GM18505 (cell line): ENCODE measurements at regions not wholly inside any gene's neighbourhood (a gene's known extent, or its start where the extent isn't known, plus 50 kb on each side); places are given as distances from the start of the nearest gene placed in this dataset.
"Not testable (repeated sequence)": the region's sequence is repeated elsewhere in the genome, so short reads cannot be mapped to it uniquely, and the experiment has no call there.

Source experiments
- ATAC-seq: cut with Tn5 transposase; IDR thresholded peaks from one replicate; pipeline ENCODE4 v1.9.1; 2021; ENCODE audit not compliant: unreplicated experiment
- POLR2A ChIP-seq: IDR thresholded peaks from 4 replicates; pipeline ENCODE4 v1.6.1; 2011; ENCODE audit warnings: borderline replicate concordance; ENCODE audit not compliant: insufficient read depth, insufficient read length; ENCODE audit errors: extremely low read depth

DNA sequence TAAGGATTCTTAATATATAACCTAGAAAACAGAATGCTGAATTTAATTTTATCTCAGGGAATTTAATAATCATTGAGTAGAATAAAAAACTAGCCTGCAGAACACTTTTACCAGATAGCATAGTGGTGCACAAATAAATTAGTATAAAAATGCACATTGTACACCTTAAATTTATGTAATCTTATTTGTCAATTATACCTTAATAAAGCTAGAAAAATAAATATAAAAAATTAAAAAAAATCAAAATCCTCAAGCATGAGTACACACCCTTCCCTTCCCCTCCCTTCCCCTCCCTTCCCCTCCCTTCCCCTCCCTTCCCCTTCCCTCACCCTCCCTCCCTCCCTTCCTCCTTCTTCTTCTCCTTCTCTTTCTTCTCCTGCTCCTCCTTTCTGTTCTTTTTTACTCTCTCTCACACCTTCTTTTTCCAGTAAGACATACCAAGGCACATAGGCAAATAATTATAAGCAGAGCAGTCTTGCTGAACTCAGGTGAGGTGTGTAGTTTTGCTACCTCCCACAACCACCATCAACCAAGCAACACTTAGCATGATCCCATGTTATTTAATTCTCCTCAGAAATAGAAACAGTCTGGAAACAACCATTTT is 1395.0 kb downstream of the ZPLD1 start:
- no peak for ATAC-seq
- TF ChIP-seq POLR2A = no peak

DNA sequence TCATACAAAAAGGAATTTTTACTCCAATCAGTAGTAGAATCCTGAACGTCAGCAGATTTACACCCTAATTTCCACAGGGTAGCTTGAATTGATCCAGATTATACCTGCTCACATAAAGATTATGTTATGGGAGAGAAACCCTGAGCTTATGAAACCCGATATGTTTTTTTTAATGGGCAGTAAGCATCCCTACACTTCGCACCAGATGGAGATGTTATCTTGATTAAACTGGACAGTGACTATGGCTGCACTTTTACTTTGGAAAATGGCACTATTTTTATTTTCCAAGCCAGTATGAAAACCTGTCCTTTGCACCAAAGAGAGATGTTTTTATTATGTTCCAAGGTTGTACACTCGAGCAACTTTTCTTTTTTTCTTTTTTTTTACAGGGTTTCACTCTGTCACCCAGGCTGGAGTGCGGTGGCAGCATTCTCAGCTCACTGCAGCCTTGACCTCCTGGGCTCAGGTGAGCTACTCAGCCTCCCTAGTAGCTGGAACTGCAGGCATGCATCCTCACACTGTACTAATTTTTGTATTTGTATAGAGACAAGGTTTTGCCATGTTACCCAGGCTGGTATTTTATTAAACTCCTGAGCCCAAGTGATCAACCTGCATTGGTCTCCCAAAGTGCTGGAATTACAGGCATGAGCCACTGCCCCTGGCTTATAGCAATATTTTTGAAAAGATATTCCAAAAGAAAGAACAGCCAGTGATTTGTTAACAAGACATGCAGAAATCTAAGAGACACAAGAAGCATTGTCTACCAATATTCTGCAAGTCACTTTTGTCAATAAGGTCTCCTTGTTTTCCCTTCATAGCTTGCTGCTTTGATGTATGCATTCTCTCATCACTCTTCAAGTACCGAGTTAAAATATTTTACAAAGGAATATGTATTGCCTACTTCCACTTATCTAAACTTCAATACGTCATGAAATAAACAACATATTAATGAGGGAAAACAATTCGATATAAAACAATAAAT is 1412.6 kb downstream of the ZPLD1 start:
- no peak for TF ChIP-seq POLR2A

DNA sequence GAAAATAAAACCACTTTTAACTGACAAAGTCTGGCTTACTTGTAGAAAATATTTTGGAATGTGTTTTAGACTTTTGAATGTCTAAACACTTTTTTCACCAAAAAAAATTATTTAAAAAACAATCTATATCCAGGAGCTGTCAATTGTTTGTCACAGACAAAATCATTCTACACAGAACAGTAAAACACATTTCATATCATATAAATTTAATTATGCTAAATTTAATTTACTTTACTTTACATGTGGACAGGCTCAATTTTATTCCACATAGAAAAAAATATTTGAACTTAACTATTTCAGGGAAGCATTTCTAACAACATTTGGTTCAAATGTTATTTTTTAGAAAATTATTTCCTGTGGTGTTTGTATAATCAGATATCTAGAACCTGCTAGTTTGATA is 1417.0 kb downstream of the ZPLD1 start:
- TF ChIP-seq POLR2A = no peak
- ATAC-seq = no peak

More for the DNA sequence above, 1412.6 kb downstream of the ZPLD1 start:
- ATAC-seq = no peak

DNA sequence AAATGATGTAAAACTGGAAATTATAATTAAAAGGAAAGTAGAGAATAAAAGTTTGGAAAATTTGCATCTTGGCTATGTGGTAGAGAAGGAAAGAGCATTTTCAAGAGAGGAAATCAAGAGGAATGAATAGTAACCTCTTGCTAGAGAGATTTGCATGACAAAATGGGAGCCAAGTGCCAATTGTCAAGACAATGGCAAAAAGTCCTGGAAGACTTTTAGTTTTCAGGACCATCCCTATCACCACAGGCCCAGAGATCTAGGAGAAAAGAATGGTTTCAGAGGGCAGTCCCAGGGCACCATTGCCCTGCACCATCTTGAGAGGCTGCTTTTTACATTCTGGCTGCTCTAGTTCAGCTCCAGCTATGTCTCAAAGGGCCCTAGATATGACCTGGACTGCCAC is 1427.6 kb downstream of the ZPLD1 start:
- no peak for TF ChIP-seq POLR2A
- no peak for ATAC-seq

DNA sequence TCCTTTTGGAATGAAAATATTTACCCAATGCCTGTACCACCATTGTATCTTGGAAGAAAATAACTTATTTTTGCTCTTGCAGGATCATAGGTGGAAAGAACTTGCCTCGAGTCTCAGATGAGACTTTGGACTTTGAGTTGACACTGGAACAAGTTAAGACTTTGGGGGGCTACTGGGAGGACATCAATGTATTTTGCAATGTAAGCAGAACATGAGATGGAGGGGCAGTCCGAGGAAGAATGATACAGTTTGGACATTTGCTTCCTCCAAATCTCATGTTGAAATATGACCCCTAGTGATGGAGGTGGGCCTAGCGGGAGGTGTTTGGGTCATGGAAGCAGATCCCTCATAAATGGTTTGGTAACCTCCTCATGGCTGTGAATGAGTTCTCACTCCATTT is 1428.6 kb downstream of the ZPLD1 start:
- no peak for ATAC-seq
- no peak for TF ChIP-seq POLR2A

DNA sequence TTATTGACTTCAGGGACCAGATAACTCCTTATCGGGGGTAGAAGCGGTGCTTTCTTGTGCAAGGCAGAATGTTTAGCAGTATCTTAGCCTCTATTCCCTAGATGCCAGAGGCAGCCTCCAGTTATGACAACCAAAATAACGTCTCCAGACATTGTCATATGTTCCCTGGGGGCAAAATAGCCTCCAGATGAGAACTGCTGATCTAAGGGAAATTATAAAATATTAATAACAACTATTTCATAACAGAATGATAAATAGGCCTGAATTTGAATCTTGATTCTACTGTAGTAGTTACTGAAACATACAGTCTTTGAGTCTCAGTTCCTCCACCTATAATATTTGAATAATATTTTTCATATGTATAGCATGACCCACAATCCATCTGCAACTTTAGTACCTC is 1431.3 kb downstream of the ZPLD1 start:
- TF ChIP-seq POLR2A = no peak
- no peak for ATAC-seq

DNA sequence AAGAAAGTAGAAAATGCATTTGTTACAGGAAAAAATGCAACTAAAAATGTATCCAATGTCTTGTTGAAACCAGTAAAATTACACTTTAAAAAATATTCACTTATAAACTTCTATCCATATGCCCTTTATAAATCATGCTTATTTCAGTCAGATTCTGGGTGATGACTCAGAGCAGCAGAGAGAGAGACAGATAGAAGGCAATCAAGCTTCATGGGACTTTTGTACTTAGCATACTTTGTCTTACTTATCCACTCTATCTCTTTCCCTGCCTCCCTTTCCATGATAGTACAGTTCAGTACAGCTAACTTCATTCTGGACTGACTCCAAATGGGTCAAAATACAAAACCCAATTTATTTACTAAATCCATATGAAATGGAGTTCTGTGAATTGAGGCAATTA is 1438.2 kb downstream of the ZPLD1 start:
- no peak for TF ChIP-seq POLR2A
- ATAC-seq = no peak

DNA sequence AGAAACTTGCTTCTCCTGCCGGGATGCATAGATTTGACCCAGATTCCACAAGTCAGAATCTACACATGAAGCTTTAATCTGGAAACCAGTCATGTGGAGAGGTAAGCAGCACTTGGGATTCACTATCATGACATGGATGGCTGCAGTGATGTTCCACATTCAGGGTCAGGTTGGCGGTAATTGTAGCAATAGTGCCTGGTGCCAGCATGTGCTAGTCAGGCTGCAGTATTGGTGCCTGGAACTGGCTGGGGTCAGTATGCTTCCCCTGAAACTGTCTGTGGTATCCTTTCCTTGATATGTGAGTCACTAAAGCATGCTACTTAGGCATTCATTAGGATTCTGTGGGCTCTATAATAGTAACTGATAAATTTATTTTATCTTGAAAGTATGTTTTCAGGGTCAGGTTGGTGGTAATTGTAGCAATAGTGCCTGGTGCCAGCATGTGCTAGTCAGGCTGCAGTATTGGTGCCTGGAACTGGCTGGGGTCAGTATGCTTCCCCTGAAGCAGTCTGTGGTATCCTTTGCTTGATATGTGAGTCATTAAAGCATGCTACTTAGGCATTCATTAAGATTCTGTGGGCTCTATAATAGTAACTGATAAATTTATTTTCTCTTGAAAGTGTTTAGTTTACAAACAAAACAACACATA is 1439.2 kb downstream of the ZPLD1 start:
- no peak for ATAC-seq
- no peak for TF ChIP-seq POLR2A

DNA sequence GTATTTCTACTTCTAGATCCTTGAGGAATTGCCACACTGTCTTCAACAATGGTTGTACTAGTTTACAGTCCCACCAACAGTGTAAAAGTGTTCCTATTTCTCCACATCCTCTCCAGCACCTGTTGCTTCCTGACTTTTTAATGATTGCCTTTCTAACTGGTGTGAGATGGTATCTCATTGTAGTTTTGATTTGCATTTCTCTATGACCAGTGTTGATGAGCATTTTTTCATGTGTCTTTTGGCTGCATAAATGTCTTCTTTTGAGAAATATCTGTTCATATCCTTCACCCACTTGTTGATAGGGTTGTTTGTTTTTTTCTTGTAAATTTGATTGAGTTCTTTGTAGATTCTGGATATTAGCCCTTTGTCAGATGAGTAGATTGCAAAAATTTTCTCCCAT is 1447.0 kb downstream of the ZPLD1 start:
- not testable (repeated sequence) for ATAC-seq

DNA sequence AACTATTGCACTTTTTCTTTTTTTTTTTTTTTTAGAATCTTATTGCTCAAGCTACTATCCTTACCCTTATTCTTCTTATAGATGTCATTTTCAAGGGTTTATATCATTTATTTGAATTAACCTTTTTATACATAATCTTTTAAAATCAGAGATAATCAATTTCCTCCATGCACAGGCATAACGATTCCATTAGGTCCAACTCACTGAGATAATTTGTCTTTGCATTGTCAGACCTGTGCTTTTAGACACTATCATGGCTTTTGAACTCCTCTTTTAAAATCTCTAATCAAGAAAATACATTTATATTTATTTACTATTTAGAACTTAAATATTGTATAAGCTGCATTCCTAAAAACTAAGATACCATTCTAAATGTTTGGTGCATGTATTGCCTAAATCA is 1454.9 kb downstream of the ZPLD1 start:
- TF ChIP-seq POLR2A = no peak
- no peak for ATAC-seq

DNA sequence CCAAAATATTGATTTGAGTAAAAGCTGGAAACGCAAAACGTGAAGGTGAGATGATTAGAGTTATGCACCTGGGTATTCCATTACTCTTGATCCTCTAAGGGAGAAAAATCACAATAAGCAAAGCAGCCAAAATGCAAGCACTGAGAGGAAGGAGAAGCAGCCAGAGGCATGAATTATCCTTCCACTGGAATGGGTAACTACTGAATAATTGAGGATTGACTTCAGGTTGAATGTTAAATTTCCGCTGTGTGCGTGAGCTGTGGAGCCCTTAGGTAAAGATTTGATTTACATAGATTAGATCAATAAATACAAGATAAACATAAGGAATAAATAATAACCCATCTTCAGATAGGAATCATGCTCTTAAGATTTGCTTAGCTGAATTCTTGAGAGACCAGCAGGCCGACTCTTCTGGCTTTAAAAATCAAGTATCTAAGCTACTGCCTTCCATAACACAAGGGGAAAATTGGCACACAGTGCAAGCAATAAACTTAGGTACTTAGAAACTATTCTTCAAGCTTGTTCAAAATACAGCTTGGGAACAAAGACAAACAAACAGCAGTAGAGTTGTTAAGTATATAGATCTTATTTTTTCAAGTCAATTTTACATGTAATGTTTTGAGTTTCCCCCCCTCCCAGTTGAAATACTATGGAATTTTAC is 1459.5 kb downstream of the ZPLD1 start:
- no peak for TF ChIP-seq POLR2A
- no peak for ATAC-seq

DNA sequence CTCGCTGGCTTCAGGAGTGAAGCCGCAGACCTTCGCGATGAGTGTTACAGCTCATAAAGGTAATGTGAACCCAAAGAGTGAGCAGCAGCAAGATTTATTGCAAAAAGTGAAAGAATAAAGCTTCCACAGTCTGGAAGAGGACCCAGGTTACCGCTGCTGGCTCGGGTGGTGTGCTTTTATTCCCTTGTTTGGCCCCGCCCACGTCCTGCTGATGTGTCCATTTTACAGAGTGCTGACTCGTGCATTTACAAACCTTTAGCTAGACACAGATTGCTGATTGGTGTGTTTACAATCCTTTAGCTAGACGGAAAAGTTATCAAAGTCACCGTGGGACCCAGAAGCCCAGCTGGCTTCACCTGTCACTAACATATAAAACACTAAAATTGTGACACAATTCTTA is 1464.5 kb downstream of the ZPLD1 start:
- no peak for ATAC-seq
- no peak for TF ChIP-seq POLR2A

DNA sequence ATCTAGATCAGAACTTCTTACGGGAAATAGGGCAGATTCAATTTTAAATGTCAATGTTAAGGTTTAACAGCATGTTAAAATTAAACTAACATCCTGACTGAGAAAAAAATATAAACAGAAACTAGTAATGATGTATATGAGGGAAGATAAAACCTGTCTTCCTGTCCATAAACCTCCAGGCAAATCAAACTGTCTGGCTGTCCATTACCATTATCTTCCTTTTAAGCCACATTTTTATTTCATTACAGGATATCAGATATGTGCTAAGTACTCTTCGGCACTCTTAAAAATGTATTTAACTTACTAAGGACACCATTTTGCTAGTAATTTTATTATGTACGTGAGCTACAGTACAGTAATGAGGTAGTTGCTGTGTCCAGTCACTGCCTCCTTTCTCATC is 1461.7 kb upstream of the ALCAM start:
- ATAC-seq = no peak
- TF ChIP-seq POLR2A = no peak

DNA sequence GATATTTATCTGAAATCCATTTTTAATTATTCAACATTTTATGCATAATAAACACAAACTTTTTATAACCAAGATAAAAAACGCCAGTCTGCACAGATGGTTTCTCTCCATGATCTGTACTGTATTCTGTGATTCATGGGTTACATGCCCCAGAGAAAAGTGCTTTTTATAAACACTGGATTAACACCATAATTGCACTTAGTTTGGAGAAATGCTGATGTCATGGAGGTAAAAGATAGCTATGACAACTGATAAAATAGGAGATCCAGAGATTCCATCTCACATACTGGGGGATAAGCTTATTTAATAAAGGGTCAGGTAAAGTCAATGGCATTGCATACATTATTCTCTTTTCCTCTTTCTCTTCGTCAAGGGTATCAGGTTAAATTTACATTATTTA is 1460.4 kb upstream of the ALCAM start:
- no peak for TF ChIP-seq POLR2A
- no peak for ATAC-seq

DNA sequence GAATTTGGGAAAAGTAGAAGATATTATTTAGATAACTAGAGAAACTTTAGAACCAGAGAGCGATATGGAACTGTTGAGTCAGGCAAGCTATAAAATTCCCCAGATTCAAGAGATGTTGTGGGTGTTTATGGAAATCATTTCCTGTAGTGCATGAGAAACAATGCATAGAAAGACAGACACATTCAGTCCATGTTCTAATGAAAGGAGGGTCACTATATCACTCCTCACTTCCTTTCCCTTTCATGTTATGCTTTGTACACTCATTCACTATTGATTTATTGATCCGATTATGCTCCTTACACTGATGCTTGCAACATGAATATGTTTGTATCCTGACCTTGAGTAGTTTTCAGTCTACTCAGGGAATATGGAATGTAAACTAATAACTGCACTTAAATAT is 1459.9 kb upstream of the ALCAM start:
- ATAC-seq = no peak
- TF ChIP-seq POLR2A = no peak
